ENCODE measurements at regions not wholly inside any gene's neighbourhood (a gene's known extent, or its start where the extent isn't known, plus 50 kb on each side); places are given as distances from the start of the nearest gene placed in this dataset.

- DNase-seq (ENCODE audit: low spot score), result no peak
- H3K27ac ChIP-seq, result no peak overlapping the region
- CTCF ChIA-PET, result no interaction called here
- POLR2A ChIA-PET (ENCODE audit: low non-redundant PET), result no interaction called here
- TF ChIP-seq, protein P1, sequence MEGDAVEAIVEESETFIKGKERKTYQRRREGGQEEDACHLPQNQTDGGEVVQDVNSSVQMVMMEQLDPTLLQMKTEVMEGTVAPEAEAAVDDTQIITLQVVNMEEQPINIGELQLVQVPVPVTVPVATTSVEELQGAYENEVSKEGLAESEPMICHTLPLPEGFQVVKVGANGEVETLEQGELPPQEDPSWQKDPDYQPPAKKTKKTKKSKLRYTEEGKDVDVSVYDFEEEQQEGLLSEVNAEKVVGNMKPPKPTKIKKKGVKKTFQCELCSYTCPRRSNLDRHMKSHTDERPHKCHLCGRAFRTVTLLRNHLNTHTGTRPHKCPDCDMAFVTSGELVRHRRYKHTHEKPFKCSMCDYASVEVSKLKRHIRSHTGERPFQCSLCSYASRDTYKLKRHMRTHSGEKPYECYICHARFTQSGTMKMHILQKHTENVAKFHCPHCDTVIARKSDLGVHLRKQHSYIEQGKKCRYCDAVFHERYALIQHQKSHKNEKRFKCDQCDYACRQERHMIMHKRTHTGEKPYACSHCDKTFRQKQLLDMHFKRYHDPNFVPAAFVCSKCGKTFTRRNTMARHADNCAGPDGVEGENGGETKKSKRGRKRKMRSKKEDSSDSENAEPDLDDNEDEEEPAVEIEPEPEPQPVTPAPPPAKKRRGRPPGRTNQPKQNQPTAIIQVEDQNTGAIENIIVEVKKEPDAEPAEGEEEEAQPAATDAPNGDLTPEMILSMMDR (conservative IDR thresholded peaks at IDR 0.05; ENCODE audit: low read depth), result no peak
Measured at GRCh38 chr9:29796291-29796952, 2223.1 kb upstream of the C9orf72 start.

GRCh38 chr9:29798599-29798998 is 2225.3 kb upstream of the C9orf72 start:
- peak; percentile 9 for DNase-seq (ENCODE audit: low spot score)
- TF ChIP-seq, protein P1 (conservative IDR thresholded peaks at IDR 0.05; ENCODE audit: low read depth), result no peak
- POLR2A ChIA-PET (ENCODE audit: low non-redundant PET), result no interaction called here
- CTCF ChIA-PET, result no interaction called here
- no peak overlapping the region for H3K27ac ChIP-seq

GRCh38 chr9:29799227-29799626 is 2225.9 kb upstream of the C9orf72 start:
- no peak overlapping the region for H3K27ac ChIP-seq
- CTCF ChIA-PET, result no interaction called here
- peak; percentile 70 for DNase-seq (ENCODE audit: low spot score)
- POLR2A ChIA-PET (ENCODE audit: low non-redundant PET), result no interaction called here
- TF ChIP-seq, protein P1 (conservative IDR thresholded peaks at IDR 0.05; ENCODE audit: low read depth), result no peak

GRCh38 chr9:29800821-29801220 is 2227.5 kb upstream of the C9orf72 start:
- CTCF ChIA-PET, result no interaction called here
- POLR2A ChIA-PET (ENCODE audit: low non-redundant PET), result no interaction called here
- TF ChIP-seq, protein P1 (conservative IDR thresholded peaks at IDR 0.05; ENCODE audit: low read depth), result no peak

GRCh38 chr9:29802454-29802853 is 2229.2 kb upstream of the C9orf72 start:
- TF ChIP-seq, protein P1 (conservative IDR thresholded peaks at IDR 0.05; ENCODE audit: low read depth), result no peak
- no peak overlapping the region for H3K27ac ChIP-seq
- no peak for DNase-seq (ENCODE audit: low spot score)
- POLR2A ChIA-PET (ENCODE audit: low non-redundant PET), result no interaction called here
- CTCF ChIA-PET, result no interaction called here

More at GRCh38 chr9:29800821-29801220, 2227.5 kb upstream of the C9orf72 start:
- H3K27ac ChIP-seq, result no peak overlapping the region
- no peak for DNase-seq (ENCODE audit: low spot score)

- CTCF ChIA-PET, result interaction anchor here (0.7 kb wide), 1 partner anchor 108 kb away, joined by 4 read pairs; no protein-coding TSS in a partner anchor
- POLR2A ChIA-PET (ENCODE audit: low non-redundant PET), result no interaction called here
- TF ChIP-seq, protein P1 (conservative IDR thresholded peaks at IDR 0.05; ENCODE audit: low read depth), result no peak
- peak; percentile 69 for DNase-seq (ENCODE audit: low spot score)
- no peak overlapping the region for H3K27ac ChIP-seq
Measured at GRCh38 chr9:29806937-29807618, 2233.8 kb upstream of the C9orf72 start.

Measured in RWPE1 (cell line).